ENCODE measurements at regions not wholly inside any gene's neighbourhood (a gene's known extent, or its start where the extent isn't known, plus 50 kb on each side); places are given as distances from the start of the nearest gene placed in this dataset.
"Not testable (repeated sequence)": the region's sequence is repeated elsewhere in the genome, so short reads cannot be mapped to it uniquely, and the experiment has no call there.

GRCh38 chr13:18948664-18949488 lies 232.7 kb downstream of the TUBA3C start:
- no peak for DNase-seq

DNA sequence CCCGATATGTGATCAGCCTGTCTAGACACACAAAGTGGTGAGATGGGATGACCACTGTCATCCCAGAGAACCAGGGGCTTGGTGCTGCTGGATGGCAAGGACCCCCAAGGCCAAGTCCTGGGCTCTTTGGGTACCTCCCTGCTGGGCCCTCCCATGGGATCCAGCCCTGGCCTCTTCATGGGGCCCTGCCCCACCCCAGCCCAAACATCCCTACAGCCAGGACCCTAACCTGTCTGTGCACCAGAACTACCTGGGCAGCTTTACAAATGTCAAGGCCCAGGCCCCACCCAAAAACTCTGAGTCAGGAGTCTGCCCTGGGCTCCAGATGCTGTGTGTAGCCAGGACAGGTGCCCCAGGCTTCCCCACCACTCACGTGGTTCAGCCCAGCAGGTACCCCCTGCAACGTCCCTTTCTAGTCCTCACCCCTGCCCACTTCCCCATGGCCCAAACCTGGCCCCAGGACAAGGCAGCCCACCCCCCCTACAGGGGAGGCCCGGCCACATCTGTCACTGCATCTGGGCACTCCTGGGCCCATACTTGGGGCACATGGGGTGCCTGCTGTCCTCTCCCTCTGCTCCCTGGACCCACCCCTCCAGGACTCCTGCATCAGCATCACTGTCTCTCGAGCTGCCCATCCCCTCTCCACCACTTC lies 233.5 kb downstream of the TUBA3C start:
- DNase-seq: no peak

DNA sequence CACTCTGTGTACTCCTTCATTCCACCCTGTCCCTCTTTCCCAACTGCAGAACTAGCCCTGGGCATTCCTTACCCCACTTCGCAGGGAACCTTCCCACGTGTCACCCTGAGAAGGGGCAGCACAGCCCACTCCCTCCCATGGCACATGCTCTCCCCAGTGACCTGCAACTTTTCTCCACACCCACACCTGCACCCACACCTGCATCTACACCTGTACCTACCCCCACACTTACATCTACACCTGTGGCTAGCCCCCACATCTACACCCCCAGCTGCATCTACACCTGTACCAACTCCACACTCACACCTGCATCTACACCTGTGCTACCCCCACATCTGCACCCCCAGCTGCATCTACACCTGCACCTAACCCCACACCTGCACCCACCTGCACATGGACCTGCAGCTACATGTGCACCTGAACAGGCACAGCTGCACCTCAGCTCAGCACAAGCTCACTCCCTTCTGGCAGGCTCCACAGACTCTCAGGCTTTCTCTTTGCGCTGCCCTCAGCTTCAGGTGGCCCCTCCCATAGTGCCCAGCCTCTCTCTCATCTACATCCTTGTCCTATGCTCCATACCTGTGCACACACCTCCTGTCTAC lies 234.1 kb downstream of the TUBA3C start:
- no peak for DNase-seq

GRCh38 chr13:18946738-18947137 lies 234.9 kb downstream of the TUBA3C start:
- no peak for DNase-seq

DNA sequence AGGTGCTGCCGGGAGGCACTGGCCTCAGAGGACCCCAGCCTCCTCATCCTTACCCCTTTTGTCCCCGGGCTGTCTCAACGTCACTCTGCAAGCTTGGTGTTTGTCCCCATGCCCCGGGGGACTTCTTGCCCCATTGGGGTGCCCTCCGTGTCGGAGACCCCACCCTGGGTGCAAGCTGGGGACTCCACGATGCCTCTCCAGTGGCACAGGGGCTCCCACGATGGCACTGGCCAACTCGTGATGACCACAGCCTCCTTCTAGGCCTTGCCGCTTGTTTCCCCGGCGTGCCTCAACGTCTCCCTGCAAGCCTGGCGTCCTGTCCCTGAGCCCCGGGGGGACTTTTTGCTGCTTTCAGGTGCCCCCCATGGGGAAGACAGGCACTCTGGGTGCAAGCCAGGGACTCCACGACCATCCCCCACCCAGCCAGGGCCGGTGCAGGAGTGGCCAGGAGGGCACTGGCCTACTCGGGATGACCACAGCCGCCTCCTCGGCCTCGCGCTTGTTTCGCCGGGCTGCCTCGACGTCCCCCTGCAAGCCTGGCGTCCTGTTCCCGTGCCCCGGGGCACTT lies 237.0 kb downstream of the TUBA3C start:
- DNase-seq: no peak

DNA sequence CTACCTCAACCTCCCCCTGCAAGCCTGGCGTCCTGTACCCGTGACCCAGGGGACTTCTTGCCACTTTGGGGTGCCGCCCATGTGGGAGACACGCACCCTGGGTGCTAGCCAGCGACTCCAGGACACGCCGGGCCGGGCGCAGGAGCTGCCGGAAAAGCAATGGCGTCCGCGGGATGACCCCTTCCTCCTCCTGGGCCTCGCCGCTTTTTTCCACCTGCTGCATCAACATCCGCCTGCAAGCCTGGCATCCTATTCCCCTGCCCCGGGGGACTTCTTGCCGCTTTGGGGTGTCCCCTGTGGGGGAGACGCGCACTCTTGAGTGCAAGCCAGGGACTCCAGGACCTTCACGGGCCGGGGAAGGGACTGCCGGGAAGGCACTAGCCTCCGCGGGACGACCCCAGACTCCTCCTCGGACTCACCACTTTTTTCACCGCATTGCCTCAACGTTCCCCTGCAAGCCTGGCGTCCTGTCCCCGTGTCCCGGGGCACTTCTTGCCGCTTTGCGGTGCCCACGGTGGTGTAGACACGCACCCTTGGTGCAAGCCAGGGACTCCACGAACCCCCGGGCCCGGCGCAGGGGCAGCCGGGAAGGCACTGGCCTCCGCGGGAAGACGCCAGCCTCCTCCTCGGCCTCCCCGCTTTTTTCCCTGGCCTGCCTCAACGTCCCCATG lies 237.8 kb downstream of the TUBA3C start:
- DNase-seq: no peak

GRCh38 chr13:18943273-18943672 lies 238.4 kb downstream of the TUBA3C start:
- DNase-seq: no peak

DNA sequence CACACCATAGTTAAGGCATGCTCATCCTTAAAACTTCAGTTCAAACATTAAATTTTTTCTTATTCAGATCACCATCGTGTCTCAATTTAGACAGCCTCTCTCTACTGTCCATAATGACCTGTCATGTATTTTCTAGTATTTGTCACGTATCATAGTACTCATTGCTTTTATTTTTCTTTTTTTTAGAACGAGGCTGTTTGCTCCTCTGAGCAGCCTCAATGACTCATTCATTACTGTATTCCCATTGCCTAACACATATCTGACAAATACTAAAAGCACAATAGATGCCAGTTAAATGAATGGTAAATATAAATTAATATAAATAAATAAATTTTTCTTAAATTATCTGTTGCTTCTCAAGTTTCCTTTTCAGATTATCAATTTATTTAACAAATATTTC lies 245.5 kb downstream of the TUBA3C start:
- no peak for DNase-seq

GRCh38 chr13:18921063-18921462 lies 260.6 kb downstream of the TUBA3C start:
- no peak for DNase-seq

- DNase-seq: not testable (repeated sequence)
Observed at GRCh38 chr13:18905096-18905495, 276.5 kb downstream of the TUBA3C start.

GRCh38 chr13:18895411-18895810 lies 286.2 kb downstream of the TUBA3C start:
- not testable (repeated sequence) for DNase-seq

DNA sequence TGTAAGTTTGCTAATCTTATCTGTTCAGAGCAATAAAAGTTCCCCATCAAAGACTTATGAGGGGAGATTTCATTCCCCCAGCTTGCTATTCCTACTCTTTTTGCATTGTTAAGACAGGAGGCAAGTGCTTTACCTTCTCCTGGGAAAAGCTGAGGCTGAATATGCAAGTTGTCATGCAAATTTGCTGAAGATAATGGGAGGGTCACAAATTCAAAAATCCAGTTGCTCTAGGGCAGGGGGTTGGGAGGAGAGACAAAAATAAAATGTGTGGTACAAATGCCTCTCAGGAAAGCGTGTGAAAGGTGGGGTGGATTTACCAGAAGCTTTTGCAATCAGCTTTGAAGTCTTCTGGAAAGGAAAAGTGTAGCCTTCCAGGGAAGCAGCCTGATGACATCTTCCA lies 290.4 kb downstream of the TUBA3C start:
- DNase-seq: not testable (repeated sequence)

GRCh38 chr13:18874875-18875789 lies 306.5 kb downstream of the TUBA3C start:
- DNase-seq: not testable (repeated sequence)

DNA sequence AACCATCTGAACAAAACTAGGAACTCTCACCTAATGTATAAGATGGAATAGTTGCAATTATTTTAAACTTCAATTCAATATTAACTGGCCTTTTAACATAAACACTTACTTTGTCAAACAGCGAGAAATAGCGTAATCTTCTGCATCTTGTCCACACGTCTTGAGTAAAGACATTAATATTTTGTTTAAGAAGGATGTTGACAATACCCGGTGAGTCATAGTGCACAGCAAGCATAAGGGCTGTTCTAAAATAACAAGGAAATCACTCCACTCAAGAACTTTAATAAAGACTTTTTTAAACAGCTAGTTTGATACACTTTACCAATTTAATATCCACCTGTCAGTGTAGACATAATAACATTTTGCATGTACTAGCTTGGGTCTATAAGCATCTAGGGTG lies 311.1 kb downstream of the TUBA3C start:
- DNase-seq: not testable (repeated sequence)

DNA sequence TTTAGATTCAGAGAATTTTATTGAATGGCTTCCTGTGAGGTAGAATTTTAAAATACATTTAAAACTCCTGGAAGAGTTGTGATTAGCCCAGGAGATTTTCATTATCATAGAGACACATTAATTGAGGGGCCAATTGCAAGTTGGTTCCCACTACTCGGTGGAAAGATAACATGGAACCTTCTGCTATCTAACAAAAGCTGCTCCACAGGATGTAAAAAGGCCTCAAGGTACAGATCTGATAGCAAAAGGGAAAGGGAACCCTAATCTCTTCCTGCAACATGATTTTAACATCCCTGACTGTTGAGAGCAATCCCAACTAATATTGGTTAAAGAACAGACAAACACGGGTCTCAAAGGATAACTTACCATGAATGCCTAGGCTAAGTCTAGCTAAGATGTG lies 312.3 kb downstream of the TUBA3C start:
- not testable (repeated sequence) for DNase-seq

- DNase-seq: not testable (repeated sequence)
Observed at GRCh38 chr13:18837986-18838629, 343.5 kb downstream of the TUBA3C start.

DNA sequence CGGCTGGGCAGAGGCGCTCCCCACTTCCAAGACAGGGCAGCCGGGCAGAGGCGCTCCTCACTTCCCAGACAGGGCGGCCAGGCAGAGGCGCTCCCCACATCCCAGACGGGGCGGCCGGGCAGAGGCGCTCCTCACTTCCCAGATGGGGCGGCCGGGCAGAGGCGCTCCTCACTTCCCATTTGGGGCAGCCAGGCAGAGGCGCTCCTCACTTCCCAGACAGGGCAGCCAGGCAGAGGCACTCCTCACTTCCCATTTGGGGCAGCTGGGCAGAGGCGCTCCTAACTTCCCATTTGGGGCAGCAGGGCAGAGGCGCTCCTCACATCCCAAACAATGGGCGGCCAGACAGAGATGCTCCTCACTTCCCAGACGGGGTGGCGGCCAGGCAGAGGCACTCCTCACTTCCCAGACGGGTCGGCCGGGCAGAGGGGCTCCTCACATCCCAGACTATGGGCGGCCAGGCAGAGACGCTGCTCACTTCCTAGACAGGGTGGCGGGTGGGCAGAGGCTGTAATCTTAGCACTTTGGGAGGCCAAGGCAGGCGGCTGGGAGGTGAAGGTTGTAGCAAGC lies 344.4 kb downstream of the TUBA3C start:
- DNase-seq: not testable (repeated sequence)

DNA sequence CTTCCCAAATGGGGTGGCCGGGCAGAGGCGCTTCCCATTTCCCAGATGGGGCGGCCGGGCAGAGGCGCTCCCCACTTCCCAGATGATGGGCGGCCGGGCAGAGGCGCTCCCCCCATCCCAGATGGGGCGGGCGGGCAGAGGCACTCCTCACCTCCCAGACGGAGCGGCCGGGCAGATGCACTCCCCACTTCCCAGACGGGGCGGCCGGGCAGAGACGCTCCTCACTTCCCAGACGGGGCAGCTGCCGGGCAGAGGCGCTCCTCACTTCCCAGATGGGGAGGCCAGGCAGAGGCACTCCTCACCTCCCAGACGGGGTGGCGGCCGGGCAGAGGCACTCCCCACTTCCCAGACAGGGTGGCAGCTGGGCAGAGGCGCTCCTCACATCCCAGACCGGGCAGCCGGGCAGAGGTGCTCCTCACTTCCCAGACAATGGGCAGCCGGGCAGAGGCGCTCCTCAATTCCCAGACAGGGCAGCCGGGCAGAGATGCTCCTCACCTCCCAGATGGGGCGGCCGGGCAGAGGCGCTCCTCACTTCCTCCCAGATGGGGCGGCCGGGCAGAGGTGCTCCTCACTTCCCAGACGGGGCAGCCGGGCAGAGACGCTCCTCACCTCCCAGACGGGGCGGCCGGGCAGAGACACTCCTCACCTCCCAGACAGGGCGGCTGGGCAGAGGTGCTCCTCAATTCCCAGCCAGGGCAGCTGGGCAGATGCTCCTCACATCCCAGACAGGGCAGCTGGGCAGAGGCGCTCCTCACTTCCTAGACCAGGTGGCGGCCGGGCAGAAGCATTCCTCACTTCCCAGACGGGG lies 345.0 kb downstream of the TUBA3C start:
- DNase-seq: not testable (repeated sequence)

DNA sequence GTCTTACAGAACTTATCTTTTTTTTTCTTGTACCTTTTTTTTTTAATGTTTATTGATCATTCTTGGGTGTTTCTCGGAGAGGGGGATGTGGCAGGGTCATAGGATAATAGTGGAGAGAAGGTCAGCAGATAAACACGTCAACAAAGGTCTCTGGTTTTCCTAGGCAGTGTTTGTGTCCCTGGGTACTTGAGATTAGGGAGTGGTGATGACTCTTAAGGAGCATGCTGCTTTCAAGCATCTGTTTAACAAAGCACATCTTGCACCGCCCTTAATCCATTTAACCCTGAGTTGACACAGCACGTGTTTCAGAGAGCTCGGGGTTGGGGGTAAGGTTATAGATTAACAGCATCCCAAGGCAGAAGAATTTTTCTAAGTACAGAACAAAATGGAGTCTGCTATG lies 345.9 kb downstream of the TUBA3C start:
- DNase-seq: not testable (repeated sequence)

- not testable (repeated sequence) for DNase-seq
Observed at GRCh38 chr13:18824678-18825077, 356.9 kb downstream of the TUBA3C start.

Data from T-helper 2 cell (primary cell).